ENCODE measurements at regions not wholly inside any gene's neighbourhood (a gene's known extent, or its start where the extent isn't known, plus 50 kb on each side); places are given as distances from the start of the nearest gene placed in this dataset.
"Not testable (repeated sequence)": the region's sequence is repeated elsewhere in the genome, so short reads cannot be mapped to it uniquely, and the experiment has no call there.

DNA sequence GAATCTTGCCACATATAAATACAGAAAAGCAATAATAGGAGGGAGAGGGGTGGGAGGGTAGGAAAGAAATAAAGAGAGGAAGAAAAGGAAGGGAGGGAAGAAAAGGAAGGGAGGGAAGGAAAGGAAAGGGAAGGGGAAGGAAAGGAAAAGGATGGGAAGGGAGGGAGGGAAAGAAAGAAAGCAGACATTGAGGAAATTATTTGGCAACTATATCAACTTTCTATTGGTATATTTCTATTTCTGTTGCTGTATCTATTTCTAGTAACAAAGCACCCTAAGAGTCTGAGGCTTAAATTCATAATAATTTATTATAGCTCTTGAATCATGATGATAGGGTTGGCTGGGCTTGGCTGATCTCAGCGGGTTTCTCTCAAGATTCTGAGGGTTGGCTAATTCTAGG is 648.0 kb downstream of the CCDC85A start:
- H3K36me3 Mint-ChIP-seq (ENCODE audit: low read depth) = no peaks in the 10 kb centered on the region
- H3K4me3 Mint-ChIP-seq = no peak overlapping the region
- H3K27ac Mint-ChIP-seq = no peak overlapping the region
- no peaks in the 10 kb centered on the region for H3K27me3 Mint-ChIP-seq
- peaks cover 7% of the 10 kb centered on the region for H3K9me3 Mint-ChIP-seq
- DNase-seq (no peak), ATAC-seq (no peak)
- ChIA-PET POLR2A (no interaction called here), CTCF (no interaction called here)
- intact Hi-C loops (cut with micrococcal nuclease) = no loop called here
- TF ChIP-seq, protein P1, sequence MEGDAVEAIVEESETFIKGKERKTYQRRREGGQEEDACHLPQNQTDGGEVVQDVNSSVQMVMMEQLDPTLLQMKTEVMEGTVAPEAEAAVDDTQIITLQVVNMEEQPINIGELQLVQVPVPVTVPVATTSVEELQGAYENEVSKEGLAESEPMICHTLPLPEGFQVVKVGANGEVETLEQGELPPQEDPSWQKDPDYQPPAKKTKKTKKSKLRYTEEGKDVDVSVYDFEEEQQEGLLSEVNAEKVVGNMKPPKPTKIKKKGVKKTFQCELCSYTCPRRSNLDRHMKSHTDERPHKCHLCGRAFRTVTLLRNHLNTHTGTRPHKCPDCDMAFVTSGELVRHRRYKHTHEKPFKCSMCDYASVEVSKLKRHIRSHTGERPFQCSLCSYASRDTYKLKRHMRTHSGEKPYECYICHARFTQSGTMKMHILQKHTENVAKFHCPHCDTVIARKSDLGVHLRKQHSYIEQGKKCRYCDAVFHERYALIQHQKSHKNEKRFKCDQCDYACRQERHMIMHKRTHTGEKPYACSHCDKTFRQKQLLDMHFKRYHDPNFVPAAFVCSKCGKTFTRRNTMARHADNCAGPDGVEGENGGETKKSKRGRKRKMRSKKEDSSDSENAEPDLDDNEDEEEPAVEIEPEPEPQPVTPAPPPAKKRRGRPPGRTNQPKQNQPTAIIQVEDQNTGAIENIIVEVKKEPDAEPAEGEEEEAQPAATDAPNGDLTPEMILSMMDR (IDR thresholded peaks at IDR 0.05) = no peak
- no peaks in the 10 kb centered on the region for H3K4me1 Mint-ChIP-seq (ENCODE audit: low read depth)

DNA sequence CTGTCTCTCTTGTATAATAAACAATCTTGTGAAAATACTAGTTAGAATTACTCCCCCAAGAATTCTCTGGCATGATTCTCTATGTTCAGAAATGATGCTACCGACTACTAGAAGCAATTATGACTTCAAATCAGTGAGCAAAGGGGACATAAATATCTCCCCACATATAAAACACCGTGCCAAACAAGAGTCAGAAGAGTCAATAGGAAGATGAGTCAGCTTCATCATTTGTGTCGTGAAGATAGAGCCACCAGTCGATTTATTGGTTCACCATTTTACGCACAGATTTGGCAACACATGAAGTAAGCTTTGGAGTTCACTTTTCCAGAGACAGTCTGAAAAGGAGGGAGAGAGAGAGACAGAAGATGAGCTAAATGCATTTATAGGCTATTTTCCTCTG is 650.9 kb downstream of the CCDC85A start:
- Mint-ChIP-seq H3K4me3 (no peak overlapping the region), H3K27ac (no peak overlapping the region), H3K27me3 (no peaks in the 10 kb centered on the region), H3K4me1 (ENCODE audit: low read depth) (no peaks in the 10 kb centered on the region), H3K9me3 (peaks cover 11% of the 10 kb centered on the region), H3K36me3 (ENCODE audit: low read depth) (no peaks in the 10 kb centered on the region)
- no peak for DNase-seq
- TF ChIP-seq, protein P1 (IDR thresholded peaks at IDR 0.05) = no peak
- ChIA-PET CTCF (no interaction called here), POLR2A (no interaction called here)
- no peak for ATAC-seq
- intact Hi-C loops (cut with micrococcal nuclease) = no loop called here

DNA sequence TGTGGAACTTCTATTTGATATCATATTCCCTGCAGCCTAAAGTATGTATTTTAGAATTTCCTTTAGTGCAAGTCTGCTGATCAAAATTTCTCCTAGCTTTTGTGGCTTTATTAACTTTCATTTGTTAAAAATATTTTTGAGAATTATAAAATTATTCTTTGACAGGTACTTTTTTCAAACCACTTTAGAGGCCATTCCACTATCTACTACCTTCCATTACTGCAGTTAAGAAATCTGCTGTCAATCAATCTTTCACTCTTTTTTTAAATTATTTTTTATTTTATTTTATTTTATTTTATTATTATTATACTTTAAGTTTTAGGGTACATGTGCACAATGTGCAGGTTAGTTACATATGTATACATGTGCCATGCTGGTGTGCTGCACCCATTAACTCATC is 656.2 kb downstream of the CCDC85A start:
- H3K36me3 Mint-ChIP-seq (ENCODE audit: low read depth); intact Hi-C loops (cut with micrococcal nuclease); H3K4me1 Mint-ChIP-seq (ENCODE audit: low read depth); H3K27me3 Mint-ChIP-seq; CTCF ChIA-PET; H3K27ac Mint-ChIP-seq; H3K4me3 Mint-ChIP-seq; DNase-seq; ATAC-seq; POLR2A ChIA-PET: not testable (repeated sequence)
- peaks cover 17% of the 10 kb centered on the region for H3K9me3 Mint-ChIP-seq

DNA sequence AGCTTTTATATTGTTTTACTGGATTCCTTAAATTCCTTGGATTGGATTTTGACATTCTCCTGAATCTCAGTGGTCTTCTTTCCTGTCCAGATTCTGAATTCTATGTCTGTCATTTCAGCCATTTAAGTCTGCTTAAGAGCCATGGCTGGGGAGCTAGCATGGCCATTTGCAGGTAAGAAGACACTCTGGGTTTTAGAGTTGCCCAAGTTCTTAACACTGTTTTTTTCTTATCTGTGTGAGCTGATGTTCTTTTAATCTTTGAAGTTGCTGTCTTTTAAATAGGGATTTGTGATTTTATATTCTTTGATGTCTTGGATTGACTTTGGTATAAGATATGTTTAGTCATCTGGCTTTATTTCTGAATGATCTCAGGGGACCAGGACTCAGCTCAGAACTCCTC is 677.2 kb downstream of the CCDC85A start:
- CTCF ChIA-PET = no interaction called here
- H3K9me3 Mint-ChIP-seq = peaks cover 18% of the 10 kb centered on the region
- H3K36me3 Mint-ChIP-seq (ENCODE audit: low read depth) = no peaks in the 10 kb centered on the region
- H3K27me3 Mint-ChIP-seq = no peaks in the 10 kb centered on the region
- H3K27ac Mint-ChIP-seq = no peak overlapping the region
- no peak for ATAC-seq
- no peak for DNase-seq
- POLR2A ChIA-PET = no interaction called here
- no peak overlapping the region for H3K4me3 Mint-ChIP-seq
- H3K4me1 Mint-ChIP-seq (ENCODE audit: low read depth) = no peaks in the 10 kb centered on the region
- intact Hi-C loops (cut with micrococcal nuclease) = no loop called here
- TF ChIP-seq, protein P1 (IDR thresholded peaks at IDR 0.05) = no peak

DNA sequence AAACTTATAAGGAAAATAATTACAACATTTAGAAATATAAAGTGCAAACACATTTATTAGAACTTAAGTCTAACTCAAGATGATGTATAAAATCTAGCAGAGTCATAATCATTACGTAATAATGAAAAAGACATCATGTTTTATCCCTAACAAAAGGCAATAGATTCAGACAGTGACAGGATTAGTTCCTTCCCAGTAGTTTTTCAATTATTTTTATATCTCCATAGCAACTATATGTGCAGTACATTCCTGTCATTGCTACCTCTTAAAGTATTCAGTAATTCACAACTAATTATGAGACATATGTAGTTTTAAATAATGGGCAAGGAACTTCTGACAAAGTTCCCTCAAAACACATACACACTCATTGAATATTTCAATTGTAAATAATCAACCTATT is 687.9 kb downstream of the CCDC85A start:
- ATAC-seq (no peak), DNase-seq (no peak)
- Mint-ChIP-seq H3K4me1 (ENCODE audit: low read depth) (no peaks in the 10 kb centered on the region), H3K27ac (no peak overlapping the region), H3K27me3 (no peaks in the 10 kb centered on the region), H3K9me3 (peaks cover 8% of the 10 kb centered on the region), H3K4me3 (no peak overlapping the region), H3K36me3 (ENCODE audit: low read depth) (no peaks in the 10 kb centered on the region)
- POLR2A ChIA-PET = no interaction called here
- TF ChIP-seq, protein P1 (IDR thresholded peaks at IDR 0.05) = no peak
- CTCF ChIA-PET = no interaction called here
- intact Hi-C loops (cut with micrococcal nuclease) = no loop called here

DNA sequence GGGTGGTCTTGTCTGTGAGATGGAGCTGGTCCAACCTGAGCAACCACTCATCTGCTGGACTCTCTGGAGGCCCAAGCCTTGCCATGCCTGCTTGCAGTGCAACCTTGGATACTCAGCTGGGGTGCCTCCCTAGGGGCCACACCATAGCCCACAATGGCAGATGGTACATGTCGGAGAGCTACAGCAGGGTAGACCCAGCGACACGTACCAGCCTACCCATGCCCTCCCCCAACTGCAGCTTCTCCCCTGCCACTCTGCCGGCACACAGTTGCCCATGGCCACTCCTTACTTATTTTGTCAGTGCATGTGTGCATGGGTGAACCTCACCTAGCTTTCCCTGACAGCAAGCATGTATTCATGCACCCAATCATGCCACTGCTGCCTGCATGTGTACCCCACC is 690.9 kb downstream of the CCDC85A start:
- no peaks in the 10 kb centered on the region for H3K4me1 Mint-ChIP-seq (ENCODE audit: low read depth)
- DNase-seq = no peak
- ChIA-PET CTCF (interaction anchor here (0.9 kb wide), 1 partner anchor 9 kb away, joined by 3 read pairs; no protein-coding TSS in a partner anchor), POLR2A (no interaction called here)
- H3K27ac Mint-ChIP-seq = no peak overlapping the region
- H3K4me3 Mint-ChIP-seq = no peak overlapping the region
- ATAC-seq = no peak
- intact Hi-C loops (cut with micrococcal nuclease) = no loop called here
- H3K27me3 Mint-ChIP-seq = no peaks in the 10 kb centered on the region
- no peaks in the 10 kb centered on the region for H3K36me3 Mint-ChIP-seq (ENCODE audit: low read depth)
- TF ChIP-seq, protein P1 (IDR thresholded peaks at IDR 0.05) = no peak
- peaks cover 4% of the 10 kb centered on the region for H3K9me3 Mint-ChIP-seq

Data from activated CD8-positive, alpha-beta T cell treated with anti-CD3 and anti-CD28 coated beads for 36 hours (primary cell).